A549 (cell line): ENCODE measurements at regions not wholly inside any gene's neighbourhood (a gene's known extent, or its start where the extent isn't known, plus 50 kb on each side); places are given as distances from the start of the nearest gene placed in this dataset.

ENCODE experiments used
- ATAC-seq, 2 experiments: fragments of 200-7000 bp in 1 of 2; fragments of >200 bp in 1 of 2; cut with Nextera tagmentation in 1 of 2; cut with Tn5 transposase in 1 of 2; 3 replicates each; pipeline versions ENCODE4 v1.8.0 to v1.9.1; 2018 to 2020; ENCODE audit warnings: mild to moderate bottlenecking in 1 of 2, moderate library complexity in 1 of 2
- CTCF ChIA-PET: fragments of 300-600 bp; sonication (Branson Sonifier 250); formaldehyde crosslinking; extraction: SDS; loops from one replicate; lab custom pipeline; 2021; ENCODE audit warnings: antibody characterized with exemption, inconsistent platforms; lab: Yijun Ruan, JAX
- POLR2A ChIA-PET: fragments of 350-600 bp; formaldehyde crosslinking; extraction: SDS; loops from one replicate; lab custom pipeline; 2021; ENCODE audit warnings: antibody characterized with exemption, inconsistent platforms; lab: Yijun Ruan, JAX
- DNase-seq, 2 experiments: peaks; one replicate each; pipeline versions ENCODE4 v3.0.0 to v3.0.0-alpha.2; 2011 to 2016; ENCODE audit warnings: low read depth in 1 of 2, low spot score in 1 of 2
- FAIRE-seq: peaks from 2 replicates; lab custom pipeline; 2011; peaks lifted over from hg19 to GRCh38; lab: Jason Lieb, UNC
- H3K27ac ChIP-seq, 2 experiments: fragments of >200 bp; sonication (Bioruptor Twin); formaldehyde crosslinking; 3 replicates each; pipeline ENCODE4 v1.5.1; 2016 to 2017
- H3K4me1 ChIP-seq: fragments of >200 bp; sonication (Bioruptor Twin); formaldehyde crosslinking; 3 replicates; pipeline ENCODE4 v1.6.1; 2016
- H3K4me2 ChIP-seq: fragments of >200 bp; sonication (Bioruptor Twin); formaldehyde crosslinking; 3 replicates; pipeline ENCODE4 v1.6.1; 2016
- H3K4me3 ChIP-seq: fragments of >200 bp; sonication (Bioruptor Twin); formaldehyde crosslinking; 3 replicates; pipeline ENCODE4 v1.5.1; 2016
- H3K9me3 ChIP-seq: fragments of >200 bp; sonication (Bioruptor Twin); formaldehyde crosslinking; 3 replicates; pipeline ENCODE4 v1.6.1; 2016
- CBX8 ChIP-seq: fragments of 200-600 bp; sonication (generic); IDR thresholded peaks from 2 replicates; pipeline ENCODE4 v1.6.1; 2016
- ESRRA ChIP-seq: fragments of 150-350 bp; IDR thresholded peaks from 2 replicates; pipeline ENCODE4 v1.6.1; 2014; ENCODE audit warnings: mild to moderate bottlenecking, low read length, borderline replicate concordance
- HDAC2 ChIP-seq: fragments of 200-600 bp; sonication (generic); IDR thresholded peaks from 2 replicates; pipeline ENCODE4 v1.6.1; 2016
- HOXB13 ChIP-seq: fragments of 250-450 bp; sonication (Bioruptor Pico); IDR thresholded peaks from 2 replicates; pipeline ENCODE4 v1.5.0; 2020; ENCODE audit warnings: low read depth, mild to moderate bottlenecking, moderate library complexity
- NFE2L2 ChIP-seq: fragments of 150-350 bp; conservative IDR thresholded peaks from 2 replicates; pipeline ENCODE4 v1.6.1; 2014; ENCODE audit warnings: low read length
- NPAS2 ChIP-seq: fragments of 250-450 bp; sonication (Bioruptor Pico); IDR thresholded peaks from 2 replicates; pipeline ENCODE4 v1.8.0; 2022; ENCODE audit warnings: mild to moderate bottlenecking, moderate library complexity, borderline replicate concordance
- RAD21 ChIP-seq, 2 experiments: fragments of >200 bp in 1 of 2; sonication (Bioruptor Twin) in 1 of 2; formaldehyde crosslinking in 1 of 2; IDR thresholded peaks in 1 of 2; conservative IDR thresholded peaks in 1 of 2; 2 replicates in 1 of 2; 3 replicates in 1 of 2; pipeline ENCODE4 v1.6.1; 2012 to 2018; ENCODE audit warnings: inconsistent platforms in 1 of 2
- RNF2 ChIP-seq: fragments of 200-600 bp; sonication (generic); IDR thresholded peaks from 2 replicates; pipeline ENCODE4 v1.6.1; 2016; ENCODE audit warnings: low read depth, mild to moderate bottlenecking, antibody characterized with exemption, moderate library complexity, borderline replicate concordance
- SMC3 ChIP-seq: fragments of >200 bp; sonication (Bioruptor Twin); formaldehyde crosslinking; IDR thresholded peaks from 3 replicates; pipeline ENCODE4 v1.6.1; 2018; ENCODE audit warnings: inconsistent platforms
- TP53 ChIP-seq: fragments of 250-450 bp; sonication (Bioruptor Pico); IDR thresholded peaks from 2 replicates; pipeline ENCODE4 v1.5.0; 2021; ENCODE audit warnings: mild to moderate bottlenecking, moderate library complexity
- ZFP36 ChIP-seq: fragments of 450-650 bp; IDR thresholded peaks from 2 replicates; pipeline ENCODE4 v1.6.1; 2014; ENCODE audit warnings: borderline replicate concordance; ENCODE audit not compliant: partially characterized antibody
- ZNF302 ChIP-seq: fragments of 250-450 bp; sonication (Bioruptor Pico); IDR thresholded peaks from 2 replicates; pipeline ENCODE4 v1.9.0; 2021; ENCODE audit warnings: inconsistent platforms, mild to moderate bottlenecking, moderate library complexity
- WGBS: methylation state at CpG from one replicate; pipeline ENCODE4 v1.1.6; 2017; ENCODE audit errors: missing lambda C conversion rate; 5-methylcytosine and 5-hydroxymethylcytosine counted together
- TF ChIP-seq, protein P1 (sequence below): fragments of >200 bp; sonication (Bioruptor Twin); formaldehyde crosslinking; IDR thresholded peaks from 3 replicates; pipeline ENCODE4 v1.5.1; 2016
- TF ChIP-seq, protein P2 (sequence below): IDR thresholded peaks from 2 replicates; pipeline ENCODE4 v1.6.1; 2012
- TF ChIP-seq, protein P3 (sequence below): fragments of >200 bp; sonication (Bioruptor Twin); formaldehyde crosslinking; IDR thresholded peaks from 2 replicates; pipeline ENCODE4 v1.6.1; 2016
- TF ChIP-seq, protein P4 (sequence below): fragments of 150-350 bp; IDR thresholded peaks from 2 replicates; pipeline ENCODE4 v1.6.1; 2014; ENCODE audit warnings: low read depth, mild to moderate bottlenecking, low read length
- TF ChIP-seq, protein P5 (sequence below): fragments of 250-450 bp; sonication (Bioruptor Pico); IDR thresholded peaks from 2 replicates; pipeline ENCODE4 v1.5.0; 2021; ENCODE audit warnings: mild to moderate bottlenecking, moderate library complexity, borderline replicate concordance

DNA sequence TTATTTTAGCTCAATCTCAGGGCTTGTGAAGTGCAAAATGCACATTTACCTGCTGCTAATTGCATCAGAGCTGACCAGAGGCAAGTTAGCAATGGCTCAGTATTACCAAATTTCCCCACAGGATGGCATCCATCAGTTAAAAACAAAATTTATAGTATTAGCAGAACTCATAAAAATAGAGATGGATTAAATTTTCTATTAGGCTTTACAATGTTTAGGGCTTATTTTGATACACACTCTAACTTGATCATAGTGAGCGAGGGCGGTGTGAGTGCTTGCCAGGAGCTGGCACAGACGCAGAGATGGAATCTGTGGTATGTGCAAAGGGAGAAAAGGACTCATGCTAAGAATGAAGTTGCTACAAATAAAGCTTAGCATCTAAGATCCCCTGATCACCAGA, 241.0 kb downstream of the NSUN3 start:
- H3K4me3 ChIP-seq = no peak overlapping the region
- H3K9me3 ChIP-seq = no peaks in the 10 kb centered on the region
- POLR2A ChIA-PET = no interaction called here
- no peak for FAIRE-seq
- TF ChIP-seq SMC3 (peak; percentile 25; the same call in 1 of the 3 replicates), ZNF302 (CRISPR knock-in tag) (no peak), RAD21 (conservative IDR thresholded peaks at IDR 0.05 in 1 of 2, IDR thresholded peaks at IDR 0.05 in 1 of 2) (peak in 1 of 2 experiments; percentile 44; a peak in 3 of 5 replicates), CBX8 (no peak), ESRRA (no peak), TP53 (CRISPR knock-in tag) (no peak), NPAS2 (no peak), HOXB13 (CRISPR knock-in tag) (no peak)
- TF ChIP-seq, protein P1, sequence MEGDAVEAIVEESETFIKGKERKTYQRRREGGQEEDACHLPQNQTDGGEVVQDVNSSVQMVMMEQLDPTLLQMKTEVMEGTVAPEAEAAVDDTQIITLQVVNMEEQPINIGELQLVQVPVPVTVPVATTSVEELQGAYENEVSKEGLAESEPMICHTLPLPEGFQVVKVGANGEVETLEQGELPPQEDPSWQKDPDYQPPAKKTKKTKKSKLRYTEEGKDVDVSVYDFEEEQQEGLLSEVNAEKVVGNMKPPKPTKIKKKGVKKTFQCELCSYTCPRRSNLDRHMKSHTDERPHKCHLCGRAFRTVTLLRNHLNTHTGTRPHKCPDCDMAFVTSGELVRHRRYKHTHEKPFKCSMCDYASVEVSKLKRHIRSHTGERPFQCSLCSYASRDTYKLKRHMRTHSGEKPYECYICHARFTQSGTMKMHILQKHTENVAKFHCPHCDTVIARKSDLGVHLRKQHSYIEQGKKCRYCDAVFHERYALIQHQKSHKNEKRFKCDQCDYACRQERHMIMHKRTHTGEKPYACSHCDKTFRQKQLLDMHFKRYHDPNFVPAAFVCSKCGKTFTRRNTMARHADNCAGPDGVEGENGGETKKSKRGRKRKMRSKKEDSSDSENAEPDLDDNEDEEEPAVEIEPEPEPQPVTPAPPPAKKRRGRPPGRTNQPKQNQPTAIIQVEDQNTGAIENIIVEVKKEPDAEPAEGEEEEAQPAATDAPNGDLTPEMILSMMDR = peak; percentile 13; the same call in 1 of the 3 replicates
- TF ChIP-seq, protein P2, sequence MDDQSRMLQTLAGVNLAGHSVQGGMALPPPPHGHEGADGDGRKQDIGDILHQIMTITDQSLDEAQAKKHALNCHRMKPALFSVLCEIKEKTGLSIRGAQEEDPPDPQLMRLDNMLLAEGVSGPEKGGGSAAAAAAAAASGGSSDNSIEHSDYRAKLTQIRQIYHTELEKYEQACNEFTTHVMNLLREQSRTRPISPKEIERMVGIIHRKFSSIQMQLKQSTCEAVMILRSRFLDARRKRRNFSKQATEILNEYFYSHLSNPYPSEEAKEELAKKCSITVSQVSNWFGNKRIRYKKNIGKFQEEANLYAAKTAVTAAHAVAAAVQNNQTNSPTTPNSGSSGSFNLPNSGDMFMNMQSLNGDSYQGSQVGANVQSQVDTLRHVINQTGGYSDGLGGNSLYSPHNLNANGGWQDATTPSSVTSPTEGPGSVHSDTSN = no peak
- TF ChIP-seq, protein P3, sequence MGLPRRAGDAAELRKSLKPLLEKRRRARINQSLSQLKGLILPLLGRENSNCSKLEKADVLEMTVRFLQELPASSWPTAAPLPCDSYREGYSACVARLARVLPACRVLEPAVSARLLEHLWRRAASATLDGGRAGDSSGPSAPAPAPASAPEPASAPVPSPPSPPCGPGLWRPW = no peak
- H3K27ac ChIP-seq = no peak overlapping the region
- DNase-seq = no peak
- H3K4me2 ChIP-seq = no peak overlapping the region
- CTCF ChIA-PET = interaction anchor here (0.9 to 1.8 kb wide), 5 partner anchors 13 to 159 kb away, joined by 3 to 6 read pairs (median 3); no protein-coding TSS in a partner anchor
- no peaks in the 10 kb centered on the region for H3K4me1 ChIP-seq
- 39% methylated on average over 3 of the region's 3 CpGs for WGBS
- 0 out of 6 replicates have a peak, but pooled peaks of 1 of the 2 experiments have one; percentile 47 for ATAC-seq

DNA sequence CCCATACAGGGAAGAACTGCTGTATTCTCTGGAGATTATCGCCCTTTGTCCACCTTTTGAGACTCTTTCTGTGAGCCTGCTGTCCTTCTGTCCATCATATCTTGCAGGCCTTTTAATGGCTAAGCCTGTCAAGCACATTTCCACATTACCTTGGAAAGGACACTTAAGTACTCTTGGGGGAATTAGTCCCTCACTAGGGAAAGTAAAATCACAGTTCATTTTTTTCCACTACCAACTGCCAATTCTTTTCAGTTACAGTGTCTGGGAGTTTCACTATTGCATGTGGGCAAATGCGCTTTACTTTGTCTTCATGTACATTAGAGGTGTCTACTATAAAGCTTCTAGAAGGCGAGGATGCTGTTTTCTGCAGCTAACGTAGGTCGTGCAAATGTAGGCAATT, 242.1 kb downstream of the NSUN3 start:
- H3K4me3 ChIP-seq = no peak overlapping the region
- ChIA-PET CTCF (interaction anchor here (0.8 to 1.8 kb wide), 3 partner anchors 10 to 55 kb away, joined by 3 to 6 read pairs (median 3); no protein-coding TSS in a partner anchor), POLR2A (no interaction called here)
- H3K4me1 ChIP-seq = no peaks in the 10 kb centered on the region
- H3K9me3 ChIP-seq = no peaks in the 10 kb centered on the region
- ATAC-seq (no peak), DNase-seq (no peak), FAIRE-seq (no peak)
- 45% methylated on average over 5 of the region's 5 CpGs for WGBS
- no peak overlapping the region for H3K27ac ChIP-seq
- no peak overlapping the region for H3K4me2 ChIP-seq
- TF ChIP-seq NFE2L2 = no peak
- TF ChIP-seq HDAC2 = no peak
- TF ChIP-seq, protein P4, sequence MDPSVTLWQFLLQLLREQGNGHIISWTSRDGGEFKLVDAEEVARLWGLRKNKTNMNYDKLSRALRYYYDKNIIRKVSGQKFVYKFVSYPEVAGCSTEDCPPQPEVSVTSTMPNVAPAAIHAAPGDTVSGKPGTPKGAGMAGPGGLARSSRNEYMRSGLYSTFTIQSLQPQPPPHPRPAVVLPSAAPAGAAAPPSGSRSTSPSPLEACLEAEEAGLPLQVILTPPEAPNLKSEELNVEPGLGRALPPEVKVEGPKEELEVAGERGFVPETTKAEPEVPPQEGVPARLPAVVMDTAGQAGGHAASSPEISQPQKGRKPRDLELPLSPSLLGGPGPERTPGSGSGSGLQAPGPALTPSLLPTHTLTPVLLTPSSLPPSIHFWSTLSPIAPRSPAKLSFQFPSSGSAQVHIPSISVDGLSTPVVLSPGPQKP = no peak
- no peak for TF ChIP-seq RNF2
- TF ChIP-seq, protein P5, sequence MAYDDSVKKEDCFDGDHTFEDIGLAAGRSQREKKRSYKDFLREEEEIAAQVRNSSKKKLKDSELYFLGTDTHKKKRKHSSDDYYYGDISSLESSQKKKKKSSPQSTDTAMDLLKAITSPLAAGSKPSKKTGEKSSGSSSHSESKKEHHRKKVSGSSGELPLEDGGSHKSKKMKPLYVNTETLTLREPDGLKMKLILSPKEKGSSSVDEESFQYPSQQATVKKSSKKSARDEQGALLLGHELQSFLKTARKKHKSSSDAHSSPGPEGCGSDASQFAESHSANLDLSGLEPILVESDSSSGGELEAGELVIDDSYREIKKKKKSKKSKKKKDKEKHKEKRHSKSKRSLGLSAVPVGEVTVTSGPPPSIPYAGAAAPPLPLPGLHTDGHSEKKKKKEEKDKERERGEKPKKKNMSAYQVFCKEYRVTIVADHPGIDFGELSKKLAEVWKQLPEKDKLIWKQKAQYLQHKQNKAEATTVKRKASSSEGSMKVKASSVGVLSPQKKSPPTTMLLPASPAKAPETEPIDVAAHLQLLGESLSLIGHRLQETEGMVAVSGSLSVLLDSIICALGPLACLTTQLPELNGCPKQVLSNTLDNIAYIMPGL = no peak
- TF ChIP-seq ZFP36 = no peak
